ENCODE measurements at regions not wholly inside any gene's neighbourhood (a gene's known extent, or its start where the extent isn't known, plus 50 kb on each side); places are given as distances from the start of the nearest gene placed in this dataset.

DNA sequence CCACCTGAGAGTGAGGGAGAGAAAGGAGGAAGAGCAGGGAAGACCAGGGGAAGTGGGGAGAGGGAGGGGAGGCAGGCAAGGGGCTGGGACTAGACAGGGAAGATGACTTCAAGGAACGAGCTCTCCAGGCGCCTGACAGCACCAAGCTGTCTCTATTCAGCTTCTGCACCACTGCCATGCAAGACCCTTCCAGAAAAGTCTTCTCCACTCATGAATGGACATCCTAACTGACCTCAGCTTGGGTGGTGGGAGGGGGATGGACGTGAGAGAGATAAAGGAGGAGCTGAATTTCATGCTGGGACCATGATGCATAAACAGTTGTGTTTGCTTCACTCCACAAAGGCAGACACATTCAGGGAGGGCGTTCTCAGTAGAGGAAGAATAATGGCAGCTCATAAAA lies 206.4 kb upstream of the ARL4C start:
- TF ChIP-seq CTCF (IDR thresholded peaks at IDR 0.05 in 4 of 5, conservative IDR thresholded peaks at IDR 0.05 in 1 of 5) (no peak), POLR2A (IDR thresholded peaks at IDR 0.05) (no peak)
